ENCODE measurements at regions not wholly inside any gene's neighbourhood (a gene's known extent, or its start where the extent isn't known, plus 50 kb on each side); places are given as distances from the start of the nearest gene placed in this dataset.

DNA sequence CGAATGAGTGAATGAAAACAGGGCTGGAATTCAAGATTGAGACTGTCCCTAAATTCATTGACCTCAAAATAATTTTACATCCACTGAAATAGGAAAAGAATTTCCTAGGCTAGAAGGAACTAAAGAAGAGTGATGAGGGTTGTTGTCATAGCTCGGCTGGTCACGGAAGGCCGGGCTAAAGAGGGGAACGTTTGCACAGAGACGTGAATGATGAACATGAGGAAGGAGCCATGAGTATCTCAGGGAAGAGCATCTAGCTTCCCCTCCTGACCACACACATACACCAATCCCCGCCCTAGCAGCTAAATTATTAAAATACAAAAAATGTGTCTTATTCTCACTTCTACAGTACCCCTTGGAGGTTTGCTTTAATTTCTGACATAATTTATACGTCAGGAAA, 124.4 kb upstream of the ABCA1 start:
- TF ChIP-seq, protein P1, sequence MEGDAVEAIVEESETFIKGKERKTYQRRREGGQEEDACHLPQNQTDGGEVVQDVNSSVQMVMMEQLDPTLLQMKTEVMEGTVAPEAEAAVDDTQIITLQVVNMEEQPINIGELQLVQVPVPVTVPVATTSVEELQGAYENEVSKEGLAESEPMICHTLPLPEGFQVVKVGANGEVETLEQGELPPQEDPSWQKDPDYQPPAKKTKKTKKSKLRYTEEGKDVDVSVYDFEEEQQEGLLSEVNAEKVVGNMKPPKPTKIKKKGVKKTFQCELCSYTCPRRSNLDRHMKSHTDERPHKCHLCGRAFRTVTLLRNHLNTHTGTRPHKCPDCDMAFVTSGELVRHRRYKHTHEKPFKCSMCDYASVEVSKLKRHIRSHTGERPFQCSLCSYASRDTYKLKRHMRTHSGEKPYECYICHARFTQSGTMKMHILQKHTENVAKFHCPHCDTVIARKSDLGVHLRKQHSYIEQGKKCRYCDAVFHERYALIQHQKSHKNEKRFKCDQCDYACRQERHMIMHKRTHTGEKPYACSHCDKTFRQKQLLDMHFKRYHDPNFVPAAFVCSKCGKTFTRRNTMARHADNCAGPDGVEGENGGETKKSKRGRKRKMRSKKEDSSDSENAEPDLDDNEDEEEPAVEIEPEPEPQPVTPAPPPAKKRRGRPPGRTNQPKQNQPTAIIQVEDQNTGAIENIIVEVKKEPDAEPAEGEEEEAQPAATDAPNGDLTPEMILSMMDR (IDR thresholded peaks at IDR 0.05), result no peak
- TF ChIP-seq SIN3A (IDR thresholded peaks at IDR 0.05; ENCODE audit: borderline replicate concordance, insufficient read depth, low read depth, low read length) (no peak), POLR2AphosphoS5 (IDR thresholded peaks at IDR 0.05; ENCODE audit: low read depth, low read length) (no peak), TCF7L2 (IDR thresholded peaks at IDR 0.05; ENCODE audit: low read depth, low read length) (no peak)
- TF ChIP-seq, protein P2, sequence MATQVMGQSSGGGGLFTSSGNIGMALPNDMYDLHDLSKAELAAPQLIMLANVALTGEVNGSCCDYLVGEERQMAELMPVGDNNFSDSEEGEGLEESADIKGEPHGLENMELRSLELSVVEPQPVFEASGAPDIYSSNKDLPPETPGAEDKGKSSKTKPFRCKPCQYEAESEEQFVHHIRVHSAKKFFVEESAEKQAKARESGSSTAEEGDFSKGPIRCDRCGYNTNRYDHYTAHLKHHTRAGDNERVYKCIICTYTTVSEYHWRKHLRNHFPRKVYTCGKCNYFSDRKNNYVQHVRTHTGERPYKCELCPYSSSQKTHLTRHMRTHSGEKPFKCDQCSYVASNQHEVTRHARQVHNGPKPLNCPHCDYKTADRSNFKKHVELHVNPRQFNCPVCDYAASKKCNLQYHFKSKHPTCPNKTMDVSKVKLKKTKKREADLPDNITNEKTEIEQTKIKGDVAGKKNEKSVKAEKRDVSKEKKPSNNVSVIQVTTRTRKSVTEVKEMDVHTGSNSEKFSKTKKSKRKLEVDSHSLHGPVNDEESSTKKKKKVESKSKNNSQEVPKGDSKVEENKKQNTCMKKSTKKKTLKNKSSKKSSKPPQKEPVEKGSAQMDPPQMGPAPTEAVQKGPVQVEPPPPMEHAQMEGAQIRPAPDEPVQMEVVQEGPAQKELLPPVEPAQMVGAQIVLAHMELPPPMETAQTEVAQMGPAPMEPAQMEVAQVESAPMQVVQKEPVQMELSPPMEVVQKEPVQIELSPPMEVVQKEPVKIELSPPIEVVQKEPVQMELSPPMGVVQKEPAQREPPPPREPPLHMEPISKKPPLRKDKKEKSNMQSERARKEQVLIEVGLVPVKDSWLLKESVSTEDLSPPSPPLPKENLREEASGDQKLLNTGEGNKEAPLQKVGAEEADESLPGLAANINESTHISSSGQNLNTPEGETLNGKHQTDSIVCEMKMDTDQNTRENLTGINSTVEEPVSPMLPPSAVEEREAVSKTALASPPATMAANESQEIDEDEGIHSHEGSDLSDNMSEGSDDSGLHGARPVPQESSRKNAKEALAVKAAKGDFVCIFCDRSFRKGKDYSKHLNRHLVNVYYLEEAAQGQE (IDR thresholded peaks at IDR 0.05; ENCODE audit: insufficient read depth in 1 of 2, low read depth in 2 of 2, low read length in 1 of 2), result no peak
